ENCODE measurements at regions not wholly inside any gene's neighbourhood (a gene's known extent, or its start where the extent isn't known, plus 50 kb on each side); places are given as distances from the start of the nearest gene placed in this dataset.

- TF ChIP-seq YY1 (IDR thresholded peaks at IDR 0.05; ENCODE audit: insufficient read depth, insufficient read length): no peak
- TF ChIP-seq ZNF274 (IDR thresholded peaks at IDR 0.05; ENCODE audit: low read depth, low read length): no peak
- no peak for TF ChIP-seq SUZ12 (IDR thresholded peaks at IDR 0.05; ENCODE audit: extremely low read depth, insufficient read depth, insufficient read length)
- H3K4me3 ChIP-seq (ENCODE audit: insufficient read length, low read depth): no peak overlapping the region
- H3K27me3 ChIP-seq (ENCODE audit: insufficient read depth, insufficient read length): no peaks in the 10 kb centered on the region
Observed at GRCh38 chr15:75100679-75101078, 77.3 kb downstream of the PPCDC start.

GRCh38 chr15:75104804-75105557 lies 81.6 kb downstream of the PPCDC start:
- H3K9ac ChIP-seq (ENCODE audit: insufficient read length, low read depth): no peak overlapping the region
- no peaks in the 10 kb centered on the region for H3K27me3 ChIP-seq (ENCODE audit: insufficient read depth, insufficient read length)
- no peak overlapping the region for H3K4me3 ChIP-seq (ENCODE audit: insufficient read length, low read depth)
- H3K9me3 ChIP-seq (ENCODE audit: insufficient read depth, low read length): no peaks in the 10 kb centered on the region
- no peak for DNase-seq (ENCODE audit: low read depth, low spot score)
- peaks cover 18% of the 10 kb centered on the region for H3K4me1 ChIP-seq (ENCODE audit: insufficient read depth, insufficient read length)
- TF ChIP-seq YY1 (IDR thresholded peaks at IDR 0.05; ENCODE audit: insufficient read depth, insufficient read length) (no peak), SUZ12 (IDR thresholded peaks at IDR 0.05; ENCODE audit: extremely low read depth, insufficient read depth, insufficient read length) (no peak), ZNF274 (IDR thresholded peaks at IDR 0.05; ENCODE audit: low read depth, low read length) (no peak)
- no peaks in the 10 kb centered on the region for H3K36me3 ChIP-seq (ENCODE audit: insufficient read depth, insufficient read length, low read length)

More at GRCh38 chr15:75100679-75101078, 77.3 kb downstream of the PPCDC start:
- no peaks in the 10 kb centered on the region for H3K36me3 ChIP-seq (ENCODE audit: insufficient read depth, insufficient read length, low read length)
- no peak overlapping the region for H3K9ac ChIP-seq (ENCODE audit: insufficient read length, low read depth)
- DNase-seq (ENCODE audit: low read depth, low spot score): no peak
- peaks cover 11% of the 10 kb centered on the region for H3K4me1 ChIP-seq (ENCODE audit: insufficient read depth, insufficient read length)
- no peaks in the 10 kb centered on the region for H3K9me3 ChIP-seq (ENCODE audit: insufficient read depth, low read length)

- Histone ChIP-seq H3K4me1 (ENCODE audit: insufficient read depth, insufficient read length) (peaks cover 18% of the 10 kb centered on the region), H3K4me3 (ENCODE audit: insufficient read length, low read depth) (no peak overlapping the region), H3K9ac (ENCODE audit: insufficient read length, low read depth) (no peak overlapping the region), H3K36me3 (ENCODE audit: insufficient read depth, insufficient read length, low read length) (no peaks in the 10 kb centered on the region), H3K27me3 (ENCODE audit: insufficient read depth, insufficient read length) (no peaks in the 10 kb centered on the region), H3K9me3 (ENCODE audit: insufficient read depth, low read length) (no peaks in the 10 kb centered on the region)
- no peak for DNase-seq (ENCODE audit: low read depth, low spot score)
- TF ChIP-seq SUZ12 (IDR thresholded peaks at IDR 0.05; ENCODE audit: extremely low read depth, insufficient read depth, insufficient read length) (no peak), YY1 (IDR thresholded peaks at IDR 0.05; ENCODE audit: insufficient read depth, insufficient read length) (no peak), ZNF274 (IDR thresholded peaks at IDR 0.05; ENCODE audit: low read depth, low read length) (no peak)
Observed at GRCh38 chr15:75107516-75107907, 84.1 kb downstream of the PPCDC start.

GRCh38 chr15:75107908-75108838 lies 84.8 kb downstream of the PPCDC start:
- H3K9ac ChIP-seq (ENCODE audit: insufficient read length, low read depth): no peak overlapping the region
- no peaks in the 10 kb centered on the region for H3K27me3 ChIP-seq (ENCODE audit: insufficient read depth, insufficient read length)
- H3K4me3 ChIP-seq (ENCODE audit: insufficient read length, low read depth): no peak overlapping the region
- H3K4me1 ChIP-seq (ENCODE audit: insufficient read depth, insufficient read length): peaks cover 18% of the 10 kb centered on the region
- no peaks in the 10 kb centered on the region for H3K9me3 ChIP-seq (ENCODE audit: insufficient read depth, low read length)
- TF ChIP-seq SUZ12 (IDR thresholded peaks at IDR 0.05; ENCODE audit: extremely low read depth, insufficient read depth, insufficient read length) (no peak), ZNF274 (IDR thresholded peaks at IDR 0.05; ENCODE audit: low read depth, low read length) (no peak), YY1 (IDR thresholded peaks at IDR 0.05; ENCODE audit: insufficient read depth, insufficient read length) (no peak)
- H3K36me3 ChIP-seq (ENCODE audit: insufficient read depth, insufficient read length, low read length): no peaks in the 10 kb centered on the region
- DNase-seq (ENCODE audit: low read depth, low spot score): no peak

GRCh38 chr15:75109021-75109735 lies 85.8 kb downstream of the PPCDC start:
- Histone ChIP-seq H3K36me3 (ENCODE audit: insufficient read depth, insufficient read length, low read length) (no peaks in the 10 kb centered on the region), H3K27me3 (ENCODE audit: insufficient read depth, insufficient read length) (no peaks in the 10 kb centered on the region), H3K9me3 (ENCODE audit: insufficient read depth, low read length) (peaks cover 5% of the 10 kb centered on the region; the same call in 1 of the 2 replicates), H3K9ac (ENCODE audit: insufficient read length, low read depth) (no peak overlapping the region), H3K4me3 (ENCODE audit: insufficient read length, low read depth) (no peak overlapping the region), H3K4me1 (ENCODE audit: insufficient read depth, insufficient read length) (peaks cover 18% of the 10 kb centered on the region)
- TF ChIP-seq ZNF274 (IDR thresholded peaks at IDR 0.05; ENCODE audit: low read depth, low read length): no peak
- TF ChIP-seq SUZ12 (IDR thresholded peaks at IDR 0.05; ENCODE audit: extremely low read depth, insufficient read depth, insufficient read length): no peak
- TF ChIP-seq YY1 (IDR thresholded peaks at IDR 0.05; ENCODE audit: insufficient read depth, insufficient read length): no peak
- no peak for DNase-seq (ENCODE audit: low read depth, low spot score)

- no peak for TF ChIP-seq SUZ12 (IDR thresholded peaks at IDR 0.05; ENCODE audit: extremely low read depth, insufficient read depth, insufficient read length)
- no peak for TF ChIP-seq YY1 (IDR thresholded peaks at IDR 0.05; ENCODE audit: insufficient read depth, insufficient read length)
- no peak for TF ChIP-seq ZNF274 (IDR thresholded peaks at IDR 0.05; ENCODE audit: low read depth, low read length)
- no peaks in the 10 kb centered on the region for H3K27me3 ChIP-seq (ENCODE audit: insufficient read depth, insufficient read length)
- no peak for DNase-seq (ENCODE audit: low read depth, low spot score)
- no peak overlapping the region for H3K4me3 ChIP-seq (ENCODE audit: insufficient read length, low read depth)
- H3K4me1 ChIP-seq (ENCODE audit: insufficient read depth, insufficient read length): peaks cover 17% of the 10 kb centered on the region
- H3K9ac ChIP-seq (ENCODE audit: insufficient read length, low read depth): no peak overlapping the region
- no peaks in the 10 kb centered on the region for H3K36me3 ChIP-seq (ENCODE audit: insufficient read depth, insufficient read length, low read length)
- H3K9me3 ChIP-seq (ENCODE audit: insufficient read depth, low read length): peaks cover 10% of the 10 kb centered on the region; the same call in 1 of the 2 replicates
Observed at GRCh38 chr15:75109736-75110130, 86.3 kb downstream of the PPCDC start.

Data from NT2/D1 (cell line).